ENCODE measurements at regions not wholly inside any gene's neighbourhood (a gene's known extent, or its start where the extent isn't known, plus 50 kb on each side); places are given as distances from the start of the nearest gene placed in this dataset.
"Not testable (repeated sequence)": the region's sequence is repeated elsewhere in the genome, so short reads cannot be mapped to it uniquely, and the experiment has no call there.

DNA sequence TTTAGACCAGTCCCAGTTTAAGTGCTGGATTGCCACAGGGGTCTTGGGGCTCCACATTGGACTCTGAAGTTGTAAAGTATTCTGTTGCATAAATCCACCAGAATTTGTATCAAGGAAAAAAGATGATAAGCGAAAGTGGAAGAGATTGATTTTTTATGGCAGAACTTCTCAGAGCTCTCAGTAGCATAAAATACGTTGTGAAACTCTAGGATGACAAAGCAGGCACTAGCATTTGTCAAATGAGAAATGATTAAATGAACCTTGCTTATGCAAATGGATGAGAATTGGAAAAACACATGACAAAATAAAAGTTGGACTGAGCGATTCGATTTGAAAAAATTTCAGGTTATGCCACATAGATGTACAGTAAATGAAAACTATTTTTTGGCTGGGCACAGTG, 253.8 kb upstream of the RAB4A start:
- DNase-seq = no peak

GRCh38 chr1:229018674-229019295, 252.1 kb upstream of the RAB4A start:
- no peak for DNase-seq

- no peak for DNase-seq
Observed at GRCh38 chr1:229019663-229020271, 251.1 kb upstream of the RAB4A start.

- not testable (repeated sequence) for DNase-seq
Observed at GRCh38 chr1:229021034-229021433, 249.9 kb upstream of the RAB4A start.

DNA sequence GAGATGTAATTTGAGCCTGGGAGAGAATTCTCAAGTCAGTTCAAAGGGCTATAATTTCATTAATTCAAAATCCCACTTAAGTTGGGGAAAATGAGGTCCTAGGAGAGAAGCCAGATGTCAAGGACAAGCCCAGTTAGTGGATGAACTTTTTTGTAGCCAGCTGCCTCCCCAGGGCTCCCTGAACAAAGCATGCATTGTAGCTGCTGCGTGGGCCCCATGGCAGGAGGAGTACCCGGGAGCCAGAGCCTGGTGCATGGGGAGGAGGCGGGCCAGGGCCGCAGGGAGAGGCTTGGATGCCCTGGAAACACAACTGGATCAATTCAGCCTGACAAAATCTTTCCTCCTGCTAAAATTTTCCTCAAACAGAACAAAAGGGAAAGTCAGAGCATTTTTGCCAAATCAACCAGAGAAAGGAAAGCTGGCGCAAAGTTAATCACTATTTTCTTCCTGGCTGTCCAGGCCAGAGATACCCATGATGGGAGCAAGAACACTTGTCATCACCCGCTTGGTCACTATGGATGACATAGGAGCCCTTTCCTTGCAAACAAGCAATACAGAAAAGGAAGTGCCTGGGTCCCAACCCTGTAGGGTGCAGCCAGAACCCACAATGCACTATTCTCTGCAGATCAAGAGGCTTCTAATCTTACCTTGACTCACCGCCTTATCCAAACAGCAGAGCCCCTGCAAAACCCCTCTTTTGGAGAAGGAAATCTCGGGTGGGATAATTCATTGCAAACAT, 248.1 kb upstream of the RAB4A start:
- no peak for DNase-seq

GRCh38 chr1:229023651-229024300, 247.1 kb upstream of the RAB4A start:
- DNase-seq = peak in 1 of 2 donors; percentile 31

GRCh38 chr1:229024528-229025130, 246.3 kb upstream of the RAB4A start:
- DNase-seq = peak in 1 of 2 donors; percentile 66

DNA sequence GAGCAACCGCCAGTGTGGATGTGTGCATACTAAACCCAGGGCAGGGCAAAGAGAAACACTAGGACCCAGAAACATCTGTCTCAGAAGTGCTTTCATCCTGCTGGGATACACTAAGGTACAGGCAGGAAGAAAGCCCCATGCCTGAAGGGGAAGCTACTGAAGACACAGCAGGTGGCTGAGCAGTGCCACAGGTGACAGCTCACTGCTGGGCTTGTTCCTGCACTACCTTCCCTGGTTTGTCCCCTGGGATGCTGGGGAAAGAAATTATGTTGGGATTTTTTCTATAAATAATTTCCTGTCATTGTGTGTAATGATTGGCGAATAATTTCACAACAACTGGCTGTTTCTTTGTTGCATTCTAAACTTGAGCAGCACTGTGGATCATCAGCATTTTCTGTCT, 245.3 kb upstream of the RAB4A start:
- DNase-seq = no peak

GRCh38 chr1:229027158-229027557, 243.8 kb upstream of the RAB4A start:
- no peak for DNase-seq

- DNase-seq = peak; percentile 28 to 46
Observed at GRCh38 chr1:229027622-229028182, 243.2 kb upstream of the RAB4A start.

GRCh38 chr1:229028544-229028943, 242.4 kb upstream of the RAB4A start:
- DNase-seq = no peak

DNA sequence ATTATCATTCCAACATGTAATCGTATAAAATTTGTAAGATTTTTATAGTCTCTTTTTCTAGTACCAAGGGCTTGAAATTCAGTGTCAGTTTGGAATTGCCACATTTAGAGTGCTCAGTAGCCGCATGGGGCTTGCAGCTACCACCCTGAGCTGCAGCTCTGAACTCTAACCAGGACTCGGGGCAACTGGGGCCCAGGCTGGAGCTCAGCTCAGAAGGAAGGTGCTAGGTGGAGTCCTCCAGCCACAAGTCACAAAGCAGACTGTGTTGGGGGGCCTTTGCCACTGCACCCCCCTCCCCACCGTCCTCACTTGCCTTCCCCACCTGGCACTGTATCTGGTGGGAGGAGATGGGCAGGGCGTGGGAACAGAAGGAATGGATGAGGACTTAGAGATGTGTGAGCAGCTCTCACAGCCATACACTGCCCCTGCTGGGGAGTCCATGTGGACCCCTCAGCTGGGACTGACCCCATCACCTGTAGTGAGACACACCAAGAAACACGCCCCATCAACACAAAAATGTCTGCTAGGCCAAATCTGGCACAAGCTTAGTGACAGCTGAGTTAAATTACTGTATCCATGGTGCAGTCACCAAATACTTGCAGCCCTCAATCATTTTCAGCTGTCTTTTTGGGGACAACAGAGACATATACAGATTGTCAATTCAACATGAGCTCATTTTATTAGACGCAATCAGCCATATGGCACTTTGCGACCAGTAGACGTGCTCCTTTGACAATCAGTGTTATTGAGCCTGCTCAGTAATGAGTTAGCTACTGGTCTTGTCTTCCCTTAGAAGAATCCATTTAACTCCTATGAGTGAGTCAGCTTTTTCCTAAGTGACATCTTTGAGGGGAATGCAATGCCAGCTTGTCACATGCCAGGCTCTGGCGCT, 241.7 kb upstream of the RAB4A start:
- no peak for DNase-seq

DNA sequence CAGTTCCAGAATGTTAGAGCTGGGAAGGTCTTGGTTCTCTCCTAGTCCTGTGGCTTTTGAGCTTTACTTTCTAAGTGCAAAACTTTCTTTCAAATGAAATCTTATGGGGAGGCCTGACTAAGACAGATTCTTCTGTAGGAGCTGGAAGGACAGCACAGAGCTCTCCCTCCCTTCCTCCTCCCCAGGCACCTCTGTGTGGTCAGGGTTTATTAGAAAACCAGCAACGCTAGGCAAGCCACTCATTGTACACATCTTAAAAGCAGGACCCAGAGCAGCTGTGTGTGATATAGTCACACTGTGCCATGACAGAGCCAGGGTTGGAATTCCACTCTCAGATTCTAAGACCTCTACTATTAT, 241.1 kb upstream of the RAB4A start:
- no peak for DNase-seq

- DNase-seq = no peak
Observed at GRCh38 chr1:229030630-229031029, 240.3 kb upstream of the RAB4A start.

DNA sequence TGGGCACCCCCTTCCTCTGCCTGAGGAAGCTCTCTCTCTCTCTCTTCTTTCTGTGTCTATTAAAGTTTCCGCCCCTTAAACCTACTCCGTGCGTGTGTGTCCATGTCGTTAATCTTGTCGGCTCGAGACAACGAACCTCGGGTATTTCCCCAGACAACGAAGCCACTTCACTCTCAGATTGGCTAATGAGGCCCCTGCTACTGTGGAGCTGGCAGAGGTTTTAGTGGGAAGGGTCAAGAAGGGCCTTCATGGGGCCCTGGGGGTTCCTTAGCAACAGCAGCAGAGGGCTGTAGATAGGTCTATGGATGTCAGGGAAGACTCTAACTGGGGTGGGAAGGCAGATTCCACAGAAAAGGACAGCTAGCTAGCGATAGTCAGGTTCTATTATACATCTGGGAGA, 239.8 kb upstream of the RAB4A start:
- DNase-seq = no peak

- DNase-seq = no peak
Observed at GRCh38 chr1:229031481-229032341, 239.2 kb upstream of the RAB4A start.

DNA sequence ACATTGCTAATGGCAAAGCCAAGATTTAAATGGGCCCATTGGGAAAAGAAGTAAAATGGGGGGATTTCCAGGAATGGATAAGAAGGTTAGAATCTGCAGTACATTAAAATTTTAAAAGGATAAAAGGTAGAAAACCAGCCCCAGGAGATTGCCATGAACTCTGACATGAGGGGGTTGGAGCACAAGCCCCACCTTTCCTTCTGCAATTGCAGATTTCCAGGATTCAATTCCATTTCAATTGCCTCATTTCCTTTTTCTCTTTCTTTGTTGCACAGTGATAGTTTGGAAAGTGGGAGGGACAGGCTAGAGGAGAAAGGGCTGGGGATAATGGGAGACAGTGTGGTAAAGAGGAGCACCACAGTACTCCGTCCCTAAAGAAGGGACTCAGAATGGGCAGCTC, 238.5 kb upstream of the RAB4A start:
- DNase-seq = no peak

DNA sequence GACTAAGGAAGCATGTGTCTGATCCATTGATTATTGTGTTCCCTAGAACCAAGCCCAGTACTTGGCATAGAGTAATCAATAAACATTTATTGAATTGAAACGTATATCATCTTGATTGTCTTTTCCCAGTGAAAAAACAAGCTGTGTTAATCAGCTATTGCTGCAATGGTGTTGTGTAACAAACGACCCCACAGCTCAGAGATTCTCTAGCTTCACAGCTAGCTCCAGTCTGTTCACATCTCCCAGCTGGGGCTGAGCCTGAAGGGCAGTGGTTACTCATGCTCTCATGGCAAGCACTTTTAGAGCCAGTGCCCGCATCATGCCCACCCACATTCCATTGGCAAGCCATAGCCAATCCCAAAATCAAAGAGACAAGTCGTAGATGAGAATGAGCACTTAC, 237.4 kb upstream of the RAB4A start:
- no peak for DNase-seq

DNA sequence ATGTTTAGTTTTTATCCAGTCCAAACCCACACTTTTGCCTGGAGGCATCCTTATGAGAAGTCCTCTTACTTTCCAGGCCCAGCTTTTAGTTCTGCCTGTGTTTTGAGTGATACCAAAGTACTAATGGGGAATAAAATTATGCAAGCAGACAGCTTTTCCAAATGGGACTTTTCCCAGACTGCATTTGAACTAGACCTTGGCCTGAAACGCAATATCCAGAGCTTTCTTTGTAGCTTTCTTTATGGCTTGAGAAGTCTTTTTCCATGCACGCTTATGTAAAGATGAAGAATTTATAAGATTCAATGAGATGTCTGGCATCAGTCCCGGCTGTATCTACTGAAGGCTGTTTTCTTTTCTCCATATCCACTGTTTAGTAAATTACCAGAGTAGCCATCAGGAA, 236.6 kb upstream of the RAB4A start:
- no peak for DNase-seq

DNA sequence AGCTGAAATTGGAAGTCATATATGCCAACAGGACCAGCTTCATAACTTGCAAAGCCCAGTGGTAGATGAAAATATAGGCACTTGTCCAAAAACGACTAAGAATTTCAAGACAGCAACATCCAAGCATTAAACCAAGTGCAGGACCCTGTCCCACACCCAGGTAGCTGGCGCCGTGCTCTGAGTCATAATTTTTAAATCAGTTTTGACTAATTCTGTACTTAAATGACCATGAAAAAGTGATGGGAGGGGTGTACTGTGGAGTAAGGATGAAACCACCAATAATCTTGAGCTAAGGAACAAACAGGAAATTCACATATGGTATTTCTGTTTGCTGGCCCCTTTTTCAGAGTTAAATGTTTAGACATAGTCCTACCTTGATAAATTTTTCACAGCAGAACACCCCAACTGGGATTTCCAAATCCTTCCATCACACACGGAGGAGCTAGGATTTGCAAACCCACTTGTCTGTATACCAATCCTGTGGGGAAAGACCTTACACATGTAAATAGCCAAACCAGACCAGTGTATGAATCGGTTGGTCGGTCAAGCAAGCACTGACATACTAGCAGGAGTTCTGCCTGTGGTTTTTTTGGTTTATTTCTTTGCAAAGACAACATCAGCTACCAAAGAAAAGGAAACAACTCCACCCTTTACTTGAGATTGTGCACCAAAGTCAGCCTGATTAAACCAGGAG, 235.7 kb upstream of the RAB4A start:
- no peak for DNase-seq

GRCh38 chr1:229035748-229036082, 235.2 kb upstream of the RAB4A start:
- DNase-seq = no peak
